HG02678 (cell line): ENCODE measurements at regions not wholly inside any gene's neighbourhood (a gene's known extent, or its start where the extent isn't known, plus 50 kb on each side); places are given as distances from the start of the nearest gene placed in this dataset.

Experiments
- ATAC-seq: cut with Tn5 transposase; IDR thresholded peaks from one replicate; pipeline ENCODE4 v1.9.1; 2021; ENCODE audit warnings: mild to moderate bottlenecking, moderate library complexity; ENCODE audit not compliant: unreplicated experiment

DNA sequence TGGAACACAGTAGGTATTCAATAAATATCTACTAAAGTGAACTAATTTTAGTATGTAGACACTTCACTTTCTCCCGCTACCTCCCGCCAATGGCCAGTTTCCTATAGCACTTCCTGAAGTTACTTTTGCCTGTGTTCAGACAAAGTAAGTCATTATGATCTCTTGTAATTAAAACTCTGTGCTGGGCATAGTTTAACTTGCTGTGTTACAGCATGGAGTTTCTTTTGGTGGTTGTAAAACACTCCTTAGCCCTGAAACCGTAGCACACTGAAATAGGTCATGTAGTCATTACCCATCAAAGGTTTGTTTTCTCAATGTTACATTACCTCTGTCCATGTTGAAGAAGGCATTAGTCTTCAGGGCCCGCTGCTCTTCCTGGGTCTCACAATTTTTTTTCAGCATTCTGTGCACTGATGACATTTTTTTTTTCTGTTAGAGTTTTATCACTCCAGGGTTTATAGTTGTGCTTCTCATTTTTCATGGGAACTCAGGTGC is 54.0 kb upstream of the CENPW start:
- ATAC-seq, result no peak
